ENCODE measurements at regions not wholly inside any gene's neighbourhood (a gene's known extent, or its start where the extent isn't known, plus 50 kb on each side); places are given as distances from the start of the nearest gene placed in this dataset.

- TF ChIP-seq CEBPB (IDR thresholded peaks at IDR 0.05) (no peak), BHLHE40 (IDR thresholded peaks at IDR 0.05; ENCODE audit: low read depth, low read length) (no peak), SREBF2 (IDR thresholded peaks at IDR 0.05) (no peak)
These were observed 576.1 kb downstream of the ALG10 start (continued) for GRCh38 chr12:34598352-34598827.

- DNase-seq (ENCODE audit: low read depth in 1 of 2, low spot score in 1 of 2) (no peak), ATAC-seq (no peak), FAIRE-seq (no peak)
- CTCF ChIA-PET, result no interaction called here
- peaks cover 16% of the 10 kb centered on the region; the same call in 1 of the 3 replicates for H3K9me3 ChIP-seq
- H3K4me3 ChIP-seq, result no peak overlapping the region
- H3K27ac ChIP-seq, result no peak overlapping the region
- POLR2A ChIA-PET, result no interaction called here
- no peak overlapping the region for H3K4me2 ChIP-seq
- no peak for TF ChIP-seq TP53 (CRISPR knock-in tag; IDR thresholded peaks at IDR 0.05)
- TF ChIP-seq RARB (CRISPR knock-in tag; IDR thresholded peaks at IDR 0.05), result no peak
- TF ChIP-seq NFE2L2 (conservative IDR thresholded peaks at IDR 0.05; ENCODE audit: low read length), result no peak
- TF ChIP-seq MAZ (IDR thresholded peaks at IDR 0.05; ENCODE audit: borderline replicate concordance, low read depth, low read length), result no peak
- no peaks in the 10 kb centered on the region for H3K4me1 ChIP-seq
- 11% methylated on average over 17 of the region's 18 CpGs for WGBS (ENCODE audit: missing lambda C conversion rate)
These were observed 576.7 kb downstream of the ALG10 start for GRCh38 chr12:34598851-34599529.

- POLR2A ChIA-PET, result no interaction called here
- CTCF ChIA-PET, result no interaction called here
- peaks cover 9% of the 10 kb centered on the region; the same call in 1 of the 3 replicates for H3K9me3 ChIP-seq
- no peak for FAIRE-seq
- H3K27ac ChIP-seq, result no peak overlapping the region
- DNase-seq (ENCODE audit: low read depth in 1 of 2, low spot score in 1 of 2), result no peak
- TF ChIP-seq SMC3 (IDR thresholded peaks at IDR 0.05), result no peak
- no peak for TF ChIP-seq FOSB (CRISPR knock-in tag; IDR thresholded peaks at IDR 0.05)
- TF ChIP-seq ATOH8 (CRISPR knock-in tag; IDR thresholded peaks at IDR 0.05; ENCODE audit: low read depth), result no peak
- TF ChIP-seq RARB (CRISPR knock-in tag; IDR thresholded peaks at IDR 0.05), result no peak
- no peak for TF ChIP-seq USF2 (IDR thresholded peaks at IDR 0.05)
- no peak for TF ChIP-seq FOXS1 (CRISPR knock-in tag; IDR thresholded peaks at IDR 0.05)
- no peak for TF ChIP-seq HDAC2 (IDR thresholded peaks at IDR 0.05)
- TF ChIP-seq TP53 (CRISPR knock-in tag; IDR thresholded peaks at IDR 0.05), result no peak
- TF ChIP-seq EHF (CRISPR knock-in tag; IDR thresholded peaks at IDR 0.05), result no peak
- no peak for TF ChIP-seq EP300 (IDR thresholded peaks at IDR 0.05)
- no peak for TF ChIP-seq RCOR1 (IDR thresholded peaks at IDR 0.05; ENCODE audit: low read depth, low read length)
- TF ChIP-seq NFE2L2 (conservative IDR thresholded peaks at IDR 0.05; ENCODE audit: low read length), result no peak
- H3K4me1 ChIP-seq, result no peaks in the 10 kb centered on the region
- 25% methylated on average over 32 of the region's 32 CpGs for WGBS (ENCODE audit: missing lambda C conversion rate)
- ATAC-seq, result no peak
- H3K4me2 ChIP-seq, result no peak overlapping the region
- H3K4me3 ChIP-seq, result no peak overlapping the region
These were observed 577.5 kb downstream of the ALG10 start for GRCh38 chr12:34599530-34600513.

- ChIA-PET POLR2A (no interaction called here), CTCF (no interaction called here)
- FAIRE-seq (no peak), ATAC-seq (no peak), DNase-seq (ENCODE audit: low read depth in 1 of 2, low spot score in 1 of 2) (no peak)
- Histone ChIP-seq H3K27ac (no peak overlapping the region), H3K4me1 (no peaks in the 10 kb centered on the region), H3K9me3 (peaks cover 9% of the 10 kb centered on the region; the same call in 1 of the 3 replicates), H3K4me3 (no peak overlapping the region), H3K4me2 (no peak overlapping the region)
- WGBS (ENCODE audit: missing lambda C conversion rate), result 29% methylated on average over 35 of the region's 35 CpGs
- no peak for TF ChIP-seq RAD21 (conservative IDR thresholded peaks at IDR 0.05 in 1 of 2, IDR thresholded peaks at IDR 0.05 in 1 of 2)
- no peak for TF ChIP-seq MAFK (IDR thresholded peaks at IDR 0.05; ENCODE audit: partially characterized antibody)
- TF ChIP-seq PHF8 (IDR thresholded peaks at IDR 0.05; ENCODE audit: borderline replicate concordance, low read depth), result no peak
- TF ChIP-seq RNF2 (IDR thresholded peaks at IDR 0.05; ENCODE audit: borderline replicate concordance, low read depth), result no peak
- no peak for TF ChIP-seq SREBF2 (IDR thresholded peaks at IDR 0.05)
- TF ChIP-seq POLR2A (IDR thresholded peaks at IDR 0.05; ENCODE audit: low read length), result no peak
- TF ChIP-seq CTCF (IDR thresholded peaks at IDR 0.05), result no peak
- TF ChIP-seq KDM1A (IDR thresholded peaks at IDR 0.05; ENCODE audit: low read depth), result no peak
- TF ChIP-seq ELK1 (IDR thresholded peaks at IDR 0.05; ENCODE audit: low read depth, low read length), result no peak
These were observed 578.5 kb downstream of the ALG10 start for GRCh38 chr12:34600592-34601462.
